Dermis blood vessel endothelial cell (primary cell): ENCODE measurements at regions not wholly inside any gene's neighbourhood (a gene's known extent, or its start where the extent isn't known, plus 50 kb on each side); places are given as distances from the start of the nearest gene placed in this dataset.
A peak's percentile ranks its signal among the peaks of the same experiment; 100 is the strongest.
"Not testable (repeated sequence)": the region's sequence is repeated elsewhere in the genome, so short reads cannot be mapped to it uniquely, and the experiment has no call there.

Experiments
- DNase-seq: peaks from one replicate; pipeline ENCODE4 v3.0.0; 2010

GRCh38 chr21:10325546-10325945 lies 195.8 kb upstream of the TPTE start:
- peak; percentile 91 for DNase-seq

GRCh38 chr21:10326146-10326545 lies 195.2 kb upstream of the TPTE start:
- not testable (repeated sequence) for DNase-seq

GRCh38 chr21:10328646-10329045 lies 192.7 kb upstream of the TPTE start:
- DNase-seq, result not testable (repeated sequence)

DNA sequence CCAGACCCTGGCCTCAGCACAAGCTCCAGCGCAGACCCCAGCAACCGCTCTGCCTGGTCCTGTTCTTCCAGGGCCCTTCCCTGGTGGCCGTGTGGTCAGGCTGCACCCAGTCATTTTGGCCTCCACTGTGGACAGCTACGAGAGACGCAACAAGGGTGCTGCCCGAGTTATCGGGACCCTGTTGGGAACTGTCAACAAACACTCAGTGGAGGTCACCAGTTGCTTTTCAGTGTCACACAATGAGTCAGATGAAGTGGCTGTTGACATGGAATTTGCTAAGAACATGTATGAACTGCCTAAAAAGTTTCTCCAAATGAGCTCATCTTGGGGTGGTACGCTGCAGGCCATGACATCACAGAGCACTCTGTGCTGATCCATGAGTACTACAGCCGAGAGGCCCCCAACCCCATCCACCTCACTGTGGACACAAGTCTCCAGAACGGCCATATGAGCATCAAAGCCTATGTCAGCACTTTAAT lies 190.7 kb upstream of the TPTE start:
- DNase-seq, result not testable (repeated sequence)

DNA sequence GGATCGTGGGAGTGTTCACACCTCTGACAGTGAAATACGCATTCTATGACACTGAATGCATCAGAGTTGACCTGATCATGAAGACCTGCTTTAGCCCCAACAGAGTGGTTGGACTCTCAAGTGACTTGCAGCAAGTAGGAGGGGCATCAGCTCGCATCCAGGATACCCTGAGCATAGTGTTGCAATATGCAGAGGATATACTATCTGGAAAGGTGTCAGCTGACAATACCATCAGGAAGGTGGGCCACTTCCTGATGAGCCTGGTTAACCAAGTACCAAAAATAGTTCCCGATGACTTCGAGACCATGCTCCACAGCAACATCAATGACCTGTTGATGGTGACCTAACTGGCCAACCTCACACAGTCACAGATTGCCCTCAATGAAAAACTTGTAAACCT lies 190.2 kb upstream of the TPTE start:
- not testable (repeated sequence) for DNase-seq

GRCh38 chr21:10332935-10333334 lies 188.4 kb upstream of the TPTE start:
- DNase-seq, result not testable (repeated sequence)

GRCh38 chr21:10334391-10334790 lies 187.0 kb upstream of the TPTE start:
- not testable (repeated sequence) for DNase-seq

DNA sequence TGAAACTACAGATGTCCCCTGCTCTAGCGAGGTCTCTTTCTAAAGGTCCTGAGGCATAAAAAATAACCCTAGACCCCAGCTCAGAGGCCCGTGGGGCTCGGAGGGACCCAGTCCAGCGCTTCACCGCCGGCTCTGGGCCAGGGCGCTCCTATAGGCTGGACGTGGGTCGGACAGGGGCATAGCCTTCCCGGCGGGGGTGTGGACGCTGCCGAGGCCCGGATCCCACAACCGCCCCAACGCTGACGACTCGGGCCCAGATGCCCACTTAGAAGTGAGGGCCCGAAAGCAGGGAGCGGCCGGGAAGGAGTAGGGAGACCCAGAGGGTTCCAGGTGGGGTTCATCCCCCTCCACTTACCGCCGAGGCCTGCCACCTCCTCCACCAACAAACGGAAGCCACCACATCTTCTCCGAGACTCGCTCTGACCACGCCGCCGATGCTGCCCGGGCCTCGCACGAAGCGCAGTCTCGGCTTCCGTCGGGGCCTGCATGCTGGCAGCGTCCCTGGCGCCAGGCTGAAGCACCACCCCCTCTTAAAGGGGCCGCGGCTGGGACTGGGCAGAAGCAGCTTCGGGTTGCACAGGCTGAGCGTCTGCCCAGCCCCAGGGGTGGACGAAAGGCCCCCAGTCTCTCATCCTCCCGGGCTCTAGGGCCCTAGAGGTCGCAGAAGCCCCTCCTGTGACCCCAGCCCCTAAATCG lies 179.0 kb upstream of the TPTE start:
- not testable (repeated sequence) for DNase-seq

- not testable (repeated sequence) for DNase-seq
Measured at GRCh38 chr21:10343146-10343935, 178.0 kb upstream of the TPTE start.

DNA sequence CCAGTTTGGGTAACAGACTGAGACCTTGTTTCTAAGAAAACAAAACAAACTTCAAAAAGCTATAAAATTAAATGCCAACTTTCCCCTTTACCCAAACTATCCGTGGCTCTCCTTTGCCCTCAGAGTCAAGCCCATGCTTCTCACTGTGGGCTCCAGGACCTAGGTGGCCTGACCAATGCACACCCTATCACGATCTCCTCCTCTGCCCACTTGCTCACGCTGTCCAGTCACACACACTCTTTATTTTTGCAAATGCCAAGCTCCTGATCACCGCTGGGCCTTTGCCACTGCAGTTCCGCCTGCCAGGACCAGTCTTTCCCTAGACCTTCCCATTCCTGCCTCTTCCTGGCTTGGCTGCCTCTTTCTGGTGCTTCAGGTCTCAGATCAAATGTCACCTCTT lies 177.1 kb upstream of the TPTE start:
- DNase-seq, result not testable (repeated sequence)

GRCh38 chr21:10345178-10345612 lies 176.2 kb upstream of the TPTE start:
- DNase-seq, result not testable (repeated sequence)

DNA sequence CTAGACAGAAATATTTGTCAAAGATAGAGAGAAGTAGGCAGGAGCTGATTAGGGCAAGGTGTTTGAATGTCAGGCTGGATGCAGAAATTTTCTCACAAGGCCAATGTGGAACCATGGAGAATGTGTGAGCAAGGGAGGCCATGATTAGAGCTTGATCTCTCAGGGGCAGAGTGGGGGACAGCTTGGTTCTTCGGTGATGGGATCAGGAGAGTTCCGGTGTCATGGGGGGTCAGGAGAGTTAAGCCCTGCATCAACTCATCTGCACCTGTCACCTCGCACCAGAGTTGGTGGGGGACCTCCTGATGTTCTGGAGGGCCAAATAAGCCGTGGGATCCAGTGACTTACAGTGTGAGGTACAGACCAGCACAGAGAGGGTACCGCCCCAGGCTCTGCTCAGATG lies 175.1 kb upstream of the TPTE start:
- DNase-seq, result not testable (repeated sequence)

DNA sequence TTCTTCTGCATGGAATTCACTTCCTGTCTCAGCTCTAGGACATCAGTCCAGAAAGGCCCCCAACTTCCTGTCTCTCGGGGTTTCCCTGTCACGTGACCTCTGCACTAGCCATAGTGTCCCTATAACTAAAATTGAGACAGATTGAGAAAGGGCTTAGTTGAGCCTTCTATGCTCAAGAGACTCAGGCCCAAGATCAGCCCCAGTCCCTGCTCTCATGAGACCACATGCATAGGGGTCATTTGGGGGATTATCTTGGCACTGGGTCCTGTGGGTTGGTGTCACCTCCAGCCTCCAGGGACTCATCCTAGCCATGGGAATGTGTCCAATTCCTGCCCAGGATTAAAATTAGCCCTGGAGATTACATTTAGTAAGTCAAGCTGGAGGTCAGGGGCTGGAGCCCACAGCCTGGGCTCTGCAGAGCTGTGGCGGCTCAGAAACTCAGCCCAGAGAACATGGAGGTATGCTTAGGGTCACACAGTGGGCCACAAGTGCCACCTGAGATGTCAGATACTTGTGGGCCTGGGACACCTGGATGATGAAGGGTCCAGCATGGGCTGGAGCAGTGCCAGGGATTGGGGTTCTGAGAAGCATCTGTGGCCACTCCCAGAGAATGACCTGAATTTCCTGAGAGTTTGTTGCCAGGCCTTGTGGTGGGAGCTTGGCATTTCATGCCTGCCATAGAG lies 174.3 kb upstream of the TPTE start:
- DNase-seq, result not testable (repeated sequence)

DNA sequence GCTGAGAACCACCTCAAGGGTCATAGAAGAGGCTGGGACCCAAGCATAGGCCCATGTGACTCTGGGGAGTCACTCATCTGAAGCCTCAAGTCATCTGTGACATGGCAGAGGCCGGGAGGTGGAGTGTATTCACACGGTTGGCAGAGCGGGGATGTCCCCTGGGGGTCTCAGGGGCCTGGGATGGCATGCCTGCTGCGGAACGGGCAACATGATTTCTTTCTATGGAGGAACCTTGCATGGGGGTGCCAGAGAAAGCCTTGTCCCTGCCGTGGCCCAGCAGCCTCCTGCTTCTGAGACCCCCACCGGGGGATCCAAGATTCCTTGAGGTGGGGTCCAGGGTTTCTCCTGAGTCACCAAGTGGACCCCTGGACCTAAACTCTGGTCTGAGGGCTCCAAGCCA lies 173.7 kb upstream of the TPTE start:
- not testable (repeated sequence) for DNase-seq

- not testable (repeated sequence) for DNase-seq
Measured at GRCh38 chr21:10348150-10348549, 173.2 kb upstream of the TPTE start.

GRCh38 chr21:10354851-10355578 lies 166.4 kb upstream of the TPTE start:
- DNase-seq, result not testable (repeated sequence)

GRCh38 chr21:10359120-10359519 lies 162.3 kb upstream of the TPTE start:
- DNase-seq, result not testable (repeated sequence)

- DNase-seq, result not testable (repeated sequence)
Measured at GRCh38 chr21:10359911-10360310, 161.5 kb upstream of the TPTE start.

DNA sequence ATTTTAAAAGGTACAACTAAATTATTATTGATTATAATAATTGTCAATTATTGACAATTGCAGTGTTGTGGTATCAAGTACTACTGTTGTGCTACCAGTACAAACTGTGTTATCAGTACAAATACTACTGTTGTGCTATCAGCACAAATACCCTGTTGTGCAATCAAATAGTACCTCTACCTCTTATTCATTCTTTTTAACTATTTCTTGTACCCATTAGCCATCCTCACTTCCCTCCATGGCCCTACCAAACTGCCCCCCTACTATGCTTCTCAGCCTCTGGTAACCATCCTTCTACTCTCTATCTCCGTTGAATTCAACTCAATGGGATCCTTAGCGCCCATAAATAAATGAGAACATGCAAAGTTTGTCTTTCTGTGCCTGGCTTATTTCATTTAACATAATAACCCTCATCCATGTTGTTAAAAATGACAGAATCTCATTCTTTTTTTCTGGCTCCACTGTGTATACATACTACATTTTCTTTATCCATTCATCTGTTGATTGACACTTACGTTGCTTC lies 160.1 kb upstream of the TPTE start:
- not testable (repeated sequence) for DNase-seq

DNA sequence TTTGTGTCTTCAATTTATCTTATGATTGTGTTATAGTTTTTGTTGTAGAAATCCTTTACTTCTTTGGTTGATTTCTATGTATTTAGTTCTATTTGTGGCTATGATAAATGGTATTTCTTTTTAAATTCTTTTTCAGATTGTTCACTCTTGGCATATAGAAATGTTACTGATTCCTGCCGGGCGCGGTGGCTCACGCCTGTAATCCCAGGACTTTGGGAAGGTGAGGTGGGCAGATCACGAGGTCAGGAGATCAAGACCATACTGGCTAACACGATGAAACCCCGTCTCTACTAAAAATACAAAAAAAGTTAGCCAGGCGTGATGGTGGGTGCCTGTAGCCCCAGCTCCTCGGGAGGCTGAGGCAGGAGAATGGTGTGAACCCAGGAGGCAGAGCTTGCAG lies 158.6 kb upstream of the TPTE start:
- DNase-seq, result not testable (repeated sequence)

DNA sequence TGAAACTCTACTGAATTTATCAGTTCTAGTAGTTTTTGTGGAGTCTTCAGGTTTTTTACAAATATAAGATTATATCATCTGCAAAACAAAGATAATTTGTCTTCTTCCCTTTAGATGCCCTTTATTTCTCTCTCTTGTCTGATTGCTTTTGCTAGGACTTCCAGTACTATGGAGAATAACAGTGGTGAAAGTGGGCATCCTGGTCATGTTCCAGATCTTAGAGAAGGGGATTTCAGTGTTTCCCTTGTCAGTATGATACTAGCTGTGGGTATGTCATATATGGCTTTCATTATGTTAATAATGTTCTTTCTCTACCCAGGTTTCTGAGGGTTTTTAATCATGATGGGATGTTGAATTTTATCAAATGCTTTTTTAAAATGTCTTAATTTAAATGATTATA lies 158.1 kb upstream of the TPTE start:
- not testable (repeated sequence) for DNase-seq

DNA sequence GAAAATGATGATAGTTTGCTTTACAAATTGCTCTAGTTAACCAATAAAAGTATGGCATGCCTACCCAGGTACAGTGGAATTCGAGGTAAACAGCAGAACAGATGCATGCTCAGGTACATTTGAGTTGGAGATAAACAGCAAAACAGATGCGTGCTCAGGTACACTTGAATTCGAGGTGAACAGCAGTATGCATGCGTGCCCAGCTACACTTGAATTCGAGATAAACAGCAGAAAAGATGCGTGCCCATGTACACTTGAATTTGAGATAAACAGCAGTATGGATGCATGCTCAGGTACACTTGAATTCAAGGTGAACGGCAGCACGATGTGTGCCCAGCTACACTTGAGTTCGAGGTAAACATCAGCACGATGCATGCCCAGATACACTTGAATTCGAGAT lies 155.2 kb upstream of the TPTE start:
- DNase-seq, result not testable (repeated sequence)
